ENCODE measurements at regions not wholly inside any gene's neighbourhood (a gene's known extent, or its start where the extent isn't known, plus 50 kb on each side); places are given as distances from the start of the nearest gene placed in this dataset.
"Not testable (repeated sequence)": the region's sequence is repeated elsewhere in the genome, so short reads cannot be mapped to it uniquely, and the experiment has no call there.

- H3K36me3 ChIP-seq (ENCODE audit: control insufficient read depth in 2 of 3, insufficient read depth in 3 of 3, low read length in 3 of 3); H3K9me3 ChIP-seq (ENCODE audit: control insufficient read depth in 2 of 3, insufficient read depth in 1 of 3, low read length in 3 of 3); H3K4me1 ChIP-seq (ENCODE audit: control insufficient read depth in 2 of 3, insufficient read depth in 2 of 3, low read depth in 1 of 3, low read length in 3 of 3); H3K9ac ChIP-seq (ENCODE audit: low read length in 3 of 3); DNase-seq; FAIRE-seq; H3K27ac ChIP-seq (ENCODE audit: low read depth in 2 of 2, low read length in 2 of 2); H3K4me3 ChIP-seq (ENCODE audit: low read length in 3 of 3); H3K27me3 ChIP-seq (ENCODE audit: control insufficient read depth, insufficient read depth, low read length); intact Hi-C loops (cut with DNase I): not testable (repeated sequence)
Observed at GRCh38 chr15:84550503-84550902, 50.3 kb upstream of the ZSCAN2 start.

All from kidney (tissue), 10 donors.